ENCODE measurements at regions not wholly inside any gene's neighbourhood (a gene's known extent, or its start where the extent isn't known, plus 50 kb on each side); places are given as distances from the start of the nearest gene placed in this dataset.

- Histone ChIP-seq H3K9ac (replicated peaks in 1 of 4; ENCODE audit: extremely low read depth in 1 of 4, low read depth in 3 of 4, low read length in 3 of 4) (no peak overlapping the region), H4K20me1 (replicated peaks in 1 of 2; ENCODE audit: control insufficient read depth in 1 of 2, insufficient read depth in 2 of 2, low read length in 2 of 2) (no peaks in the 10 kb centered on the region), H4K5ac (ENCODE audit: insufficient read length, low read depth, low read length) (no peak overlapping the region), H3K56ac (replicated peaks; ENCODE audit: insufficient read length, low read depth, low read length) (no peak overlapping the region), H3K4ac (replicated peaks; ENCODE audit: insufficient read length, low read depth, low read length) (no peak overlapping the region), H2AFZ (ENCODE audit: low read length) (no peak overlapping the region), H3K27me3 (replicated peaks in 1 of 4; ENCODE audit: control insufficient read depth in 3 of 4, extremely low read depth in 1 of 4, insufficient read depth in 3 of 4, low read length in 3 of 4) (no peaks in the 10 kb centered on the region), H3K36me3 (ENCODE audit: control insufficient read depth in 2 of 4, insufficient read depth in 4 of 4, low read length in 3 of 4) (no peaks in the 10 kb centered on the region), H3K18ac (ENCODE audit: extremely low read depth, low read length) (no peak overlapping the region), H3K23me2 (ENCODE audit: low read depth, low read length) (no peaks in the 10 kb centered on the region), H3K27ac (ENCODE audit: low read depth, low read length) (no peak overlapping the region), H3K4me1 (replicated peaks in 1 of 4; ENCODE audit: control insufficient read depth in 3 of 4, insufficient read depth in 4 of 4, low read length in 3 of 4) (no peaks in the 10 kb centered on the region), H3K4me2 (ENCODE audit: insufficient read depth in 1 of 2, low read depth in 2 of 2, low read length in 2 of 2) (no peak overlapping the region), H2BK15ac (ENCODE audit: low read length) (no peak overlapping the region), H3K23ac (ENCODE audit: insufficient read length) (no peak overlapping the region), H2BK20ac (ENCODE audit: low read length) (no peak overlapping the region), H2BK5ac (ENCODE audit: low read depth, low read length) (no peak overlapping the region), H2BK120ac (replicated peaks; ENCODE audit: low read depth, low read length) (no peak overlapping the region), H3K14ac (ENCODE audit: insufficient read length) (no peak overlapping the region), H2AK5ac (ENCODE audit: low read depth, low read length) (no peak overlapping the region), H4K91ac (replicated peaks; ENCODE audit: insufficient read length, low read length) (no peak overlapping the region), H3K79me2 (ENCODE audit: control insufficient read depth in 1 of 2, insufficient read depth in 2 of 2, low read length in 2 of 2) (no peaks in the 10 kb centered on the region), H3K79me1 (ENCODE audit: low read depth, low read length) (no peaks in the 10 kb centered on the region), H2BK12ac (ENCODE audit: low read depth, low read length) (no peak overlapping the region), H4K8ac (ENCODE audit: extremely low read depth, insufficient read depth, low read length) (no peak overlapping the region), H3K4me3 (ENCODE audit: extremely low read depth in 1 of 4, insufficient read depth in 2 of 4, low read depth in 3 of 4, low read length in 4 of 4) (no peak overlapping the region), H3K9me3 (ENCODE audit: insufficient read depth in 2 of 2, low read depth in 1 of 2, low read length in 1 of 2) (no peaks in the 10 kb centered on the region)
- DNase-seq (ENCODE audit: low read depth in 1 of 2, low spot score in 2 of 2), result no peak
- ChIA-PET POLR2A (ENCODE audit: partially characterized antibody) (no interaction called here), CTCF (ENCODE audit: partially characterized antibody) (interaction anchor here (1.4 kb wide), 1 partner anchor 11 kb away, joined by 3 read pairs; no protein-coding TSS in a partner anchor)
- no peak for FAIRE-seq
- TF ChIP-seq RXRA (IDR thresholded peaks at IDR 0.05; ENCODE audit: insufficient read depth, low read depth, low read length), result no peak
- no peak for TF ChIP-seq USF2 (IDR thresholded peaks at IDR 0.05; ENCODE audit: low read length)
- TF ChIP-seq ZNF274 (IDR thresholded peaks at IDR 0.05; ENCODE audit: borderline replicate concordance, extremely low read depth, low read length), result no peak
- no peak for TF ChIP-seq SP4 (IDR thresholded peaks at IDR 0.05; ENCODE audit: low read length)
- no peak for TF ChIP-seq TEAD4 (IDR thresholded peaks at IDR 0.05; ENCODE audit: low read depth, low read length)
- no peak for TF ChIP-seq CBX5 (IDR thresholded peaks at IDR 0.05; ENCODE audit: low read depth, low read length)
- no peak for TF ChIP-seq POU5F1 (IDR thresholded peaks at IDR 0.05; ENCODE audit: low read depth, low read length)
- no peak for TF ChIP-seq TBP (IDR thresholded peaks at IDR 0.05; ENCODE audit: low read depth, low read length)
- no peak for TF ChIP-seq KDM1A (IDR thresholded peaks at IDR 0.05; ENCODE audit: borderline replicate concordance, low read length)
- no peak for TF ChIP-seq SIX5 (IDR thresholded peaks at IDR 0.05; ENCODE audit: low read depth, low read length)
- TF ChIP-seq CBX8 (IDR thresholded peaks at IDR 0.05; ENCODE audit: borderline replicate concordance, low read depth, low read length), result no peak
- TF ChIP-seq TAF7 (optimal IDR thresholded peaks at IDR 0.05; ENCODE audit: borderline replicate concordance, low read depth, low read length), result no peak
- no peak for TF ChIP-seq BRCA1 (IDR thresholded peaks at IDR 0.05; ENCODE audit: low read depth, low read length)
- 100% methylated on average over 1 of the region's 1 CpG; no CpG with 5 or more reads in 1 of the 2 experiments for WGBS, 2 experiments (ENCODE audit: extremely low coverage in 1 of 2, insufficient coverage in 1 of 2, insufficient read length in 1 of 2, insufficient replicate concordance in 2 of 2, low coverage in 1 of 2, low lambda C conversion rate in 2 of 2, missing lambda C conversion rate in 1 of 2)
These were observed 645.0 kb downstream of the DHX35 start for GRCh38 chr20:39607141-39607540.
